B cell (primary cell): ENCODE measurements at regions not wholly inside any gene's neighbourhood (a gene's known extent, or its start where the extent isn't known, plus 50 kb on each side); places are given as distances from the start of the nearest gene placed in this dataset.

Source experiments
- EZH2 ChIP-seq: IDR thresholded peaks from 2 replicates; pipeline ENCODE4 v1.6.1; 2012; ENCODE audit warnings: borderline replicate concordance, low read depth, mild to moderate bottlenecking, moderate library complexity, low read length; ENCODE audit not compliant: insufficient read depth, poor library complexity, severe bottlenecking
- TF ChIP-seq, protein P1 (sequence below): fragments of 200-600 bp; IDR thresholded peaks from one replicate; pipeline ENCODE4 v1.8.0; 2022; ENCODE audit warnings: antibody characterized with exemption, mild to moderate bottlenecking

DNA sequence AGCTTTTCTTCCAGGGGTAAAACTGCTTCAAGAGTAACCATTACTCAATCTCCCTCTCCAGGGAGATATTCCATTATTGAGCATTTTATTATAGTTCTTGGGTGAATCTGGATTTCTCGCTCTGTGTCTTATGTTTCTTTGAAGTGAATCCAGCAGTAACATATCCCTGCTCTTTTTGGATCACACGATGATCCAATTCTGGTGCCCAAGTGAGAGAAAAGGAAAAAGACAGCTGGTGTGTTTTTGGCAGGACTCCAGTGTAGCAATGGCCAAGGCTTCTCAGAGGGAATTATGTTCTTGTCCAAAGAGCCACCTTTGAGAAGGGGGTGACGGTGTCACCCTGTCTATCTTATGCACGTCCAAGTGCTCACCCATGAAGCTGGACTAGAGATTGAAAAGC lies 140.3 kb upstream of the ERRFI1 start:
- TF ChIP-seq, protein P1, sequence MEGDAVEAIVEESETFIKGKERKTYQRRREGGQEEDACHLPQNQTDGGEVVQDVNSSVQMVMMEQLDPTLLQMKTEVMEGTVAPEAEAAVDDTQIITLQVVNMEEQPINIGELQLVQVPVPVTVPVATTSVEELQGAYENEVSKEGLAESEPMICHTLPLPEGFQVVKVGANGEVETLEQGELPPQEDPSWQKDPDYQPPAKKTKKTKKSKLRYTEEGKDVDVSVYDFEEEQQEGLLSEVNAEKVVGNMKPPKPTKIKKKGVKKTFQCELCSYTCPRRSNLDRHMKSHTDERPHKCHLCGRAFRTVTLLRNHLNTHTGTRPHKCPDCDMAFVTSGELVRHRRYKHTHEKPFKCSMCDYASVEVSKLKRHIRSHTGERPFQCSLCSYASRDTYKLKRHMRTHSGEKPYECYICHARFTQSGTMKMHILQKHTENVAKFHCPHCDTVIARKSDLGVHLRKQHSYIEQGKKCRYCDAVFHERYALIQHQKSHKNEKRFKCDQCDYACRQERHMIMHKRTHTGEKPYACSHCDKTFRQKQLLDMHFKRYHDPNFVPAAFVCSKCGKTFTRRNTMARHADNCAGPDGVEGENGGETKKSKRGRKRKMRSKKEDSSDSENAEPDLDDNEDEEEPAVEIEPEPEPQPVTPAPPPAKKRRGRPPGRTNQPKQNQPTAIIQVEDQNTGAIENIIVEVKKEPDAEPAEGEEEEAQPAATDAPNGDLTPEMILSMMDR = no peak
- no peak for TF ChIP-seq EZH2
